Ishikawa (cell line): ENCODE measurements at regions not wholly inside any gene's neighbourhood (a gene's known extent, or its start where the extent isn't known, plus 50 kb on each side); places are given as distances from the start of the nearest gene placed in this dataset.

Source experiments
- CEBPB ChIP-seq: IDR thresholded peaks from 2 replicates; pipeline ENCODE4 v1.6.1; 2012
- CREB1 ChIP-seq: IDR thresholded peaks from 2 replicates; pipeline ENCODE4 v1.6.1; 2012; ENCODE audit warnings: low read depth
- EGR1 ChIP-seq: IDR thresholded peaks from 2 replicates; pipeline ENCODE4 v1.6.1; 2012
- EP300 ChIP-seq: IDR thresholded peaks from 2 replicates; pipeline ENCODE4 v1.6.1; 2012; ENCODE audit warnings: borderline replicate concordance
- FOXM1 ChIP-seq: IDR thresholded peaks from 2 replicates; pipeline ENCODE4 v1.6.1; 2012; ENCODE audit warnings: low read depth, borderline replicate concordance
- NFIC ChIP-seq: IDR thresholded peaks from 2 replicates; pipeline ENCODE4 v1.6.1; 2012
- RAD21 ChIP-seq: IDR thresholded peaks from 2 replicates; pipeline ENCODE4 v1.6.1; 2012; ENCODE audit warnings: low read depth
- TAF1 ChIP-seq: IDR thresholded peaks from 2 replicates; pipeline ENCODE4 v1.6.1; 2012; ENCODE audit warnings: low read depth, mild to moderate bottlenecking
- TCF12 ChIP-seq: IDR thresholded peaks from 2 replicates; pipeline ENCODE4 v1.6.1; 2012; ENCODE audit warnings: low read depth
- TEAD4 ChIP-seq: IDR thresholded peaks from 2 replicates; pipeline ENCODE4 v1.6.1; 2012
- YY1 ChIP-seq: IDR thresholded peaks from 2 replicates; pipeline ENCODE4 v1.6.1; 2012; ENCODE audit warnings: low read depth
- ZBTB7A ChIP-seq: IDR thresholded peaks from 2 replicates; pipeline ENCODE4 v1.6.1; 2012; ENCODE audit warnings: low read depth
- TF ChIP-seq, protein P1 (sequence below): IDR thresholded peaks from 2 replicates; pipeline ENCODE4 v1.6.1; 2012
- TF ChIP-seq, protein P2 (sequence below): IDR thresholded peaks from 2 replicates; pipeline ENCODE4 v1.6.1; 2012; ENCODE audit warnings: low read depth, mild to moderate bottlenecking
- TF ChIP-seq, protein P3 (sequence below): IDR thresholded peaks from 2 replicates; pipeline ENCODE4 v1.6.1; 2012

DNA sequence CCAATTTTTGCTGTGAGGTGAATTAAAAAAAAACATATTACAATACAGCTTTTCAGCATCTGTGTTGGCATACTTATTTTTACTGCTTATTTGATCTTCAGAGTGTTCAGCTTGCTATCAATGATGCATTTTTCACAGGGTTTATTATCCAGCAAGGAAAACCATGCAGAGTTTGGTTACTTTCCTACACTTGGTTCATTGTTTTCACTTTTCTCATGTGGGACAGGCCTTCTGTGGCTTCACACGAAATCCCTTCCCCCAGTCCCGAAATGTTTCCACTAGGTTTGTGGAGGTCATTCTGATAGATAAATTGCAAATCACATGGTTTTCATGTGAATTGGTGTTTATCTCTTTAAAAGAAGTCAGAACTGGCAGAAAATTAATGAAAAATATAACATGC, 205.8 kb downstream of the SPCS3 start:
- TF ChIP-seq EP300 (no peak), CREB1 (no peak), CEBPB (no peak), FOXM1 (no peak)
- TF ChIP-seq, protein P1, sequence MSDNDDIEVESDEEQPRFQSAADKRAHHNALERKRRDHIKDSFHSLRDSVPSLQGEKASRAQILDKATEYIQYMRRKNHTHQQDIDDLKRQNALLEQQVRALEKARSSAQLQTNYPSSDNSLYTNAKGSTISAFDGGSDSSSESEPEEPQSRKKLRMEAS = no peak

DNA sequence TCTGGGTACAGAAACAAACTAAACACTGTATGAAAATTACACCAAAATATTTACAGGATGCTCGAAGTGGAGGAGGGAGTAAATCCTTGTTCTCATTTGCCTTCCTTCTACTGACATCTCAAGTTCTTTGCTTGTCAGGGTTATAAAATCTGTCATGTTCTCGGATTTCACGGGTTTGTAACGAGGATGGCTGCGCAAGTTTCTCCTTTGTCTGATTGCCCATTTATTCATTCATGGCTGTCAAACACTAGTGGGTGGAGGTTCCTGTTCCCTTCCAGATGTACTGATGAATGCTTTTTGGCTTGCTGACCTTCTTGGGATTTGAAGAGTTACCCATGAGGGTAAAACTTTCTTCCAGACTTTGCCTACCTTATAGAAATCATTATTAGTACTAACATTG, 206.9 kb downstream of the SPCS3 start:
- TF ChIP-seq, protein P2, sequence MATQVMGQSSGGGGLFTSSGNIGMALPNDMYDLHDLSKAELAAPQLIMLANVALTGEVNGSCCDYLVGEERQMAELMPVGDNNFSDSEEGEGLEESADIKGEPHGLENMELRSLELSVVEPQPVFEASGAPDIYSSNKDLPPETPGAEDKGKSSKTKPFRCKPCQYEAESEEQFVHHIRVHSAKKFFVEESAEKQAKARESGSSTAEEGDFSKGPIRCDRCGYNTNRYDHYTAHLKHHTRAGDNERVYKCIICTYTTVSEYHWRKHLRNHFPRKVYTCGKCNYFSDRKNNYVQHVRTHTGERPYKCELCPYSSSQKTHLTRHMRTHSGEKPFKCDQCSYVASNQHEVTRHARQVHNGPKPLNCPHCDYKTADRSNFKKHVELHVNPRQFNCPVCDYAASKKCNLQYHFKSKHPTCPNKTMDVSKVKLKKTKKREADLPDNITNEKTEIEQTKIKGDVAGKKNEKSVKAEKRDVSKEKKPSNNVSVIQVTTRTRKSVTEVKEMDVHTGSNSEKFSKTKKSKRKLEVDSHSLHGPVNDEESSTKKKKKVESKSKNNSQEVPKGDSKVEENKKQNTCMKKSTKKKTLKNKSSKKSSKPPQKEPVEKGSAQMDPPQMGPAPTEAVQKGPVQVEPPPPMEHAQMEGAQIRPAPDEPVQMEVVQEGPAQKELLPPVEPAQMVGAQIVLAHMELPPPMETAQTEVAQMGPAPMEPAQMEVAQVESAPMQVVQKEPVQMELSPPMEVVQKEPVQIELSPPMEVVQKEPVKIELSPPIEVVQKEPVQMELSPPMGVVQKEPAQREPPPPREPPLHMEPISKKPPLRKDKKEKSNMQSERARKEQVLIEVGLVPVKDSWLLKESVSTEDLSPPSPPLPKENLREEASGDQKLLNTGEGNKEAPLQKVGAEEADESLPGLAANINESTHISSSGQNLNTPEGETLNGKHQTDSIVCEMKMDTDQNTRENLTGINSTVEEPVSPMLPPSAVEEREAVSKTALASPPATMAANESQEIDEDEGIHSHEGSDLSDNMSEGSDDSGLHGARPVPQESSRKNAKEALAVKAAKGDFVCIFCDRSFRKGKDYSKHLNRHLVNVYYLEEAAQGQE = no peak
- TF ChIP-seq, protein P3, sequence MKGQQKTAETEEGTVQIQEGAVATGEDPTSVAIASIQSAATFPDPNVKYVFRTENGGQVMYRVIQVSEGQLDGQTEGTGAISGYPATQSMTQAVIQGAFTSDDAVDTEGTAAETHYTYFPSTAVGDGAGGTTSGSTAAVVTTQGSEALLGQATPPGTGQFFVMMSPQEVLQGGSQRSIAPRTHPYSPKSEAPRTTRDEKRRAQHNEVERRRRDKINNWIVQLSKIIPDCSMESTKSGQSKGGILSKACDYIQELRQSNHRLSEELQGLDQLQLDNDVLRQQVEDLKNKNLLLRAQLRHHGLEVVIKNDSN = no peak
- TF ChIP-seq EP300 = no peak
- TF ChIP-seq EGR1 = no peak
- TF ChIP-seq CEBPB = no peak
- TF ChIP-seq TCF12 = no peak
- TF ChIP-seq RAD21 = no peak
- TF ChIP-seq NFIC = no peak
- TF ChIP-seq ZBTB7A = no peak
- TF ChIP-seq CREB1 = no peak
- TF ChIP-seq FOXM1 = no peak
- TF ChIP-seq TAF1 = no peak
- TF ChIP-seq TEAD4 = no peak
- TF ChIP-seq, protein P1 = no peak

DNA sequence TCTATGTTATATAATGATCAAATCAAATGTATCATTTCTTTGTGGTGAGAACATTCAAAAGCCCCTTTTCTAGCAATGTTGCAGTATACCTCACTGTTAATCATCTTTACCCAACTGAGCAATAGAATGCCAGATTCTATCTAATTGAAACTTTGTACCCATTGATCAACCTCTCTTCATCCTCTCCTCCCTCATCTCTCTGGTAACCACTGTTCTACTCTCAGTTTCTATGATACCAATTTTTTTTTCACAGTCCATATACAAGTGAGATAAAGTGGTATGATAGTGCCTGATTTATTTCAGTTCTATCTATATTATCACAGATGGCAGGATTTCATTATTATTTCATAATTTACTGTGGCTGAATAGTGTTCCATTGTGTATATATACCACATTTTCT, 209.8 kb downstream of the SPCS3 start:
- TF ChIP-seq, protein P2 = no peak
- no peak for TF ChIP-seq YY1
- no peak for TF ChIP-seq NFIC
- no peak for TF ChIP-seq TCF12
- TF ChIP-seq TEAD4 = no peak
- TF ChIP-seq, protein P3 = no peak
- no peak for TF ChIP-seq RAD21
- TF ChIP-seq EP300 = no peak
- no peak for TF ChIP-seq EGR1
- no peak for TF ChIP-seq ZBTB7A
- TF ChIP-seq CEBPB = no peak

DNA sequence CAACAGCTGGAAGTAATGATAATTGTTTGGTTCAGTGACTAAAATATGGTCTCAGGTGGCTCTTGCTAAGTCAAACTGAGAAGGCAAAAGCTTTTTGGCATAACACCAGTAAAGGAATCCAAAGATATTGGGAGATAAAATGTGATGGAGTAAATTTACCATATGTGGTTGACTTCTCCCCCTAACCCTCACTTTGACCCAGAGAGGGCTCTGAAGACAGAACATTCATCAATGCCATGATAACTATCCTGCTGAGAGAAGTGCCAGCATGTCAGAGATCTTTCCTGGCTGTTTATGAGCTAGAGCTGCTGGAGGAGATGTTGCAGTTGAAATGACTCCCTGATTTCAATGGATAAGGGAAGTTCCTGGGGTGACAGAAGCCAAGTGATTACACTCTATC, 213.4 kb downstream of the SPCS3 start:
- TF ChIP-seq RAD21 (no peak), NFIC (no peak), TCF12 (no peak), TAF1 (no peak), EGR1 (no peak), YY1 (no peak), TEAD4 (no peak), ZBTB7A (no peak)
- TF ChIP-seq, protein P3 = no peak
- TF ChIP-seq, protein P1 = no peak
- TF ChIP-seq, protein P2 = no peak

DNA sequence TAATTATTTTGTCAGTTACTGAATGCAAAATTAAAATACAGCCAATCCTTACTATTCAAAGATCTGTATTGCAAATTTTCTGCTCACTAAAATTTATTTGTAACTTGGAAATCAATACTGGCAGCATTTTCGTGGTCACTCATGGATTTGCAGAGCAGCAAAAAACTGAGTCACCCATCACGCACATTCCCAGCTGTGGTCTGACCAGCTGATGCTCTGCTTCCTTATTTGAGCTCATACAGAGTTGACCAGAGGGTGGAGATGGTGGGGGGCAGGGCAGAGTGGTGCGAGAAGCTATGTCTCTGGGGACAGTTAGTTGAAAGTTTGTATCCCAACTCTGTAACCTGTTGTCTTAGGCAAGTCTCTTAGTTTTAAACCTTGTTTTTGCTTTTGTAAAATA, 214.8 kb downstream of the SPCS3 start:
- no peak for TF ChIP-seq EP300
